ENCODE measurements at regions not wholly inside any gene's neighbourhood (a gene's known extent, or its start where the extent isn't known, plus 50 kb on each side); places are given as distances from the start of the nearest gene placed in this dataset.

- DNase-seq: no peak
Measured at GRCh38 chr2:75792996-75793395, 82.3 kb upstream of the GCFC2 start.

GRCh38 chr2:75792146-75792545 is 81.4 kb upstream of the GCFC2 start:
- DNase-seq: no peak

GRCh38 chr2:75790814-75791467 is 80.2 kb upstream of the GCFC2 start:
- no peak for DNase-seq

- DNase-seq: no peak
Measured at GRCh38 chr2:75790121-75790813, 79.6 kb upstream of the GCFC2 start.

- no peak for DNase-seq
Measured at GRCh38 chr2:75788902-75789301, 78.2 kb upstream of the GCFC2 start.

- no peak for DNase-seq
Measured at GRCh38 chr2:75788154-75788553, 77.4 kb upstream of the GCFC2 start.

GRCh38 chr2:75787532-75788132 is 76.9 kb upstream of the GCFC2 start:
- DNase-seq: no peak

GRCh38 chr2:75775311-75775823 is 64.7 kb upstream of the GCFC2 start:
- no peak for DNase-seq

GRCh38 chr2:75772908-75773630 is 62.4 kb upstream of the GCFC2 start:
- no peak for DNase-seq

GRCh38 chr2:75765798-75766197 is 55.1 kb upstream of the GCFC2 start:
- no peak for DNase-seq

GRCh38 chr2:75764611-75765010 is 53.9 kb upstream of the GCFC2 start:
- no peak for DNase-seq
